Right lobe of liver (tissue), 6 donors: ENCODE measurements at regions not wholly inside any gene's neighbourhood (a gene's known extent, or its start where the extent isn't known, plus 50 kb on each side); places are given as distances from the start of the nearest gene placed in this dataset.

Experiments used
- ATAC-seq, 4 donors: fragments of 200-7000 bp; cut with Tn5 transposase; one replicate each; pipeline ENCODE4 v1.9.1; 2020; ENCODE audit warnings: mild to moderate bottlenecking in 4 of 4, moderate library complexity in 4 of 4
- DNase-seq, 3 donors: peaks; one replicate each; pipeline ENCODE4 v3.0.0-alpha.2; 2020
- H3K27ac ChIP-seq, 3 donors: fragments of 200-600 bp; one replicate each; pipeline ENCODE4 v1.8.0; 2022
- H3K27me3 ChIP-seq, 2 donors: fragments of 200-600 bp; one replicate each; pipeline ENCODE4 v1.8.0; 2022
- H3K36me3 ChIP-seq, 4 donors: fragments of 200-600 bp; sonication (generic) in 1 of 4; one replicate each; pipeline versions ENCODE4 v1.5.1 to v1.8.0; 2017 to 2022; ENCODE audit warnings: control low read depth in 1 of 4
- H3K4me1 ChIP-seq, 4 donors: fragments of 200-600 bp; sonication (generic) in 1 of 4; one replicate each; pipeline versions ENCODE4 v1.5.1 to v1.8.0; 2017 to 2022; ENCODE audit warnings: control low read depth in 1 of 4
- H3K4me3 ChIP-seq, 3 donors: fragments of 200-600 bp; one replicate each; pipeline ENCODE4 v1.8.0; 2022
- H3K9me3 ChIP-seq, 4 donors: fragments of 200-600 bp; sonication (generic) in 1 of 4; one replicate each; pipeline versions ENCODE4 v1.5.1 to v1.8.0; 2017 to 2022; ENCODE audit warnings: control low read depth in 1 of 4
- CTCF ChIP-seq, 4 donors: fragments of 200-600 bp in 3 of 4; fragments of 450-650 bp in 1 of 4; IDR thresholded peaks; one replicate each; pipeline versions ENCODE4 v1.5.1 to v1.8.0; 2016 to 2022; ENCODE audit warnings: antibody characterized with exemption in 4 of 4, mild to moderate bottlenecking in 2 of 4
- POLR2A ChIP-seq: fragments of 450-650 bp; IDR thresholded peaks from one replicate; pipeline ENCODE4 v1.6.1; 2017; ENCODE audit warnings: antibody characterized with exemption, mild to moderate bottlenecking
- WGBS: methylation state at CpG from one replicate; pipeline ENCODE4 v1.1.6; 2018; ENCODE audit warnings: low coverage, low lambda C conversion rate; ENCODE audit not compliant: insufficient coverage; ENCODE audit errors: missing lambda C conversion rate; 5-methylcytosine and 5-hydroxymethylcytosine counted together
- intact Hi-C, 2 donors: fragments of 100-400 bp; cut with DNase I; formaldehyde crosslinking; loops; one replicate each; pipeline versions ENCODE4 v1.11.2 to v1.14.1; 2022
- donor health status: DM: no; HTN: yes; CAD: no.
- donor health status: DM: no; HTN: no; CAD: no.
- donor health status: DM: no; HTN: no; CAD: no.
- donor health status: DM: no; HTN: yes; CAD: no.
- donor health status: DM: no; HTN: yes; CAD: no.

- DNase-seq, result peak in 1 of 3 donors; percentile 23
- no peak overlapping the region for H3K27ac ChIP-seq
Observed at GRCh38 chr22:48101704-48102103, 1339.3 kb downstream of the TBC1D22A start.

GRCh38 chr22:48100685-48101417 lies 1338.4 kb downstream of the TBC1D22A start:
- no peak overlapping the region for H3K27ac ChIP-seq
- H3K36me3 ChIP-seq, result no peaks in the 10 kb centered on the region
- H3K9me3 ChIP-seq, result no peaks in the 10 kb centered on the region
- peak in 1 of 3 donors; percentile 12 for DNase-seq
- 50% methylated on average over 10 of the region's 14 CpGs for WGBS
- no peaks in the 10 kb centered on the region for H3K27me3 ChIP-seq
- no peaks in the 10 kb centered on the region for H3K4me1 ChIP-seq
- no peak for TF ChIP-seq POLR2A
- TF ChIP-seq CTCF (IDR thresholded peaks at IDR 0.05), result no peak
- ATAC-seq, result no peak
- intact Hi-C loops, result no loop called here
- H3K4me3 ChIP-seq, result no peak overlapping the region

More at GRCh38 chr22:48101704-48102103, 1339.3 kb downstream of the TBC1D22A start:
- no peak for ATAC-seq
- no peaks in the 10 kb centered on the region for H3K4me1 ChIP-seq
- intact Hi-C loops, result no loop called here
- TF ChIP-seq POLR2A, result no peak
- TF ChIP-seq CTCF (IDR thresholded peaks at IDR 0.05), result no peak
- no peaks in the 10 kb centered on the region for H3K27me3 ChIP-seq
- no peak overlapping the region for H3K4me3 ChIP-seq
- WGBS, result no CpG with 5 or more reads among the region's 8 CpGs
- H3K36me3 ChIP-seq, result no peaks in the 10 kb centered on the region
- H3K9me3 ChIP-seq, result no peaks in the 10 kb centered on the region

DNA sequence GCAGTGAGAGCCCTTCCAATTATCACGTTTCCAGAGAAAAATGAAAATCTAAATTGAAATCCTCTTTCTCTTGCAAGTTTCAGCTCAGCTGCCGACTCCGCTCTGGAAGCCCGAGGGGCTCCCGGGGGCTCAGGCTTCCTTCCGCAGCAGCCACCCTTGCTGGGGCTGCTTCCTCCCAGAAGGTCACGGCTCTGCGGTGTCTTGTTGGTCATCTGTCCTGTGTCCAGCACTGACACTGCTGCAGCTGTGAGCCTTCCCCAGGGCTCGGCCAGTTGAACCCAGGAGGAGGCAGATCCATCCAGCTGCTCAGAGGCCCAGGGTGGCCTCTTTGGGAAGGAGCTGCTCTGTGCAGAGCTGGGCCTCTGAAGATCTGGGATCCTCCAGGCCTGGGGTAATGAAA lies 1337.2 kb downstream of the TBC1D22A start:
- H3K4me1 ChIP-seq, result no peaks in the 10 kb centered on the region
- peak in 1 of 3 donors; percentile 30 for DNase-seq
- H3K36me3 ChIP-seq, result no peaks in the 10 kb centered on the region
- intact Hi-C loops, result no loop called here
- no peak overlapping the region for H3K4me3 ChIP-seq
- TF ChIP-seq POLR2A (no peak), CTCF (IDR thresholded peaks at IDR 0.05) (no peak)
- WGBS, result 58% methylated on average over 5 of the region's 9 CpGs
- no peaks in the 10 kb centered on the region for H3K9me3 ChIP-seq
- no peak for ATAC-seq
- H3K27me3 ChIP-seq, result no peaks in the 10 kb centered on the region
- H3K27ac ChIP-seq, result no peak overlapping the region

DNA sequence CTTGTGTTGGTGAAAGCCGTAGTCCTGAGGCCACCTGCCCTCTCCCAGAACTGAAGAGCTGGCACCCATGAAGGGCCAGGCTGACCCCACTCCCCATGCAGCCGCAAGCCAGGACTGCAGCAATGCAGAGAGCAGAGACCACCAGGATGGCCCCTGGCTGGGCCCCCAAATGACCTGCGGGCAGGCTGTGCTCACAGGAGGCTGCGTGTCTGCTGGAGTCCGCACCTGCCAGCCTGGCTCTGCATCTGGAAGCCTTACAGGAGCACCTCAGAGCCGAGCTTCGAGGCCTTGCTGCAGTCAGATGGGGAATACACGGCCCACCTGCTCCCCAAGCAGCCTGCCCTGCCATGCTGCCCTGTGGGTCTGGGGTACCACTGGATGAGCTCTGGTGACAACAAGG lies 1336.8 kb downstream of the TBC1D22A start:
- Histone ChIP-seq H3K36me3 (no peaks in the 10 kb centered on the region), H3K4me1 (no peaks in the 10 kb centered on the region), H3K27me3 (no peaks in the 10 kb centered on the region), H3K9me3 (no peaks in the 10 kb centered on the region), H3K27ac (no peak overlapping the region), H3K4me3 (no peak overlapping the region)
- intact Hi-C loops, result no loop called here
- TF ChIP-seq CTCF (IDR thresholded peaks at IDR 0.05) (no peak), POLR2A (no peak)
- no peak for ATAC-seq
- WGBS, result 60% methylated on average over 1 of the region's 8 CpGs
- DNase-seq, result no peak
